Adrenal gland (tissue), 9 donors: ENCODE measurements at regions not wholly inside any gene's neighbourhood (a gene's known extent, or its start where the extent isn't known, plus 50 kb on each side); places are given as distances from the start of the nearest gene placed in this dataset.

Source experiments
- DNase-seq, 7 donors: peaks; one replicate each; pipeline ENCODE4 v3.0.0-alpha.2; 2019 to 2020
- H3K27ac ChIP-seq, 5 donors: fragments of 200-600 bp; sonication (generic) in 4 of 5; 1 replicate in 3 of 5; 2 replicates in 2 of 5; pipeline versions ENCODE4 v1.5.1 to v1.8.0; 2016 to 2020; ENCODE audit warnings: mild to moderate bottlenecking in 1 of 5
- H3K27me3 ChIP-seq: fragments of 200-600 bp; 2 replicates; pipeline ENCODE4 v1.8.0; 2021
- H3K36me3 ChIP-seq, 2 donors: fragments of 200-600 bp; replicated peaks in 1 of 2; 1 replicate in 1 of 2; 2 replicates in 1 of 2; pipeline versions ENCODE4 v1.5.1 to v1.8.0; 2018 to 2022
- H3K4me1 ChIP-seq, 2 donors: fragments of 200-600 bp; replicated peaks in 1 of 2; 1 replicate in 1 of 2; 2 replicates in 1 of 2; pipeline versions ENCODE4 v1.5.1 to v1.8.0; 2018 to 2021
- H3K4me3 ChIP-seq, 4 donors: fragments of 200-600 bp; sonication (generic) in 3 of 4; one replicate each; pipeline ENCODE4 v1.5.1; 2016 to 2018
- H3K9me3 ChIP-seq, 3 donors: fragments of 200-600 bp; sonication (generic) in 1 of 3; replicated peaks in 1 of 3; 1 replicate in 2 of 3; 2 replicates in 1 of 3; pipeline versions ENCODE4 v1.5.1 to v1.8.0; 2016 to 2021
- CTCF ChIP-seq, 6 experiments: fragments of 450-650 bp in 4 of 6; fragments of 200-600 bp in 2 of 6; sonication (generic) in 1 of 6; IDR thresholded peaks; 1 replicate in 5 of 6; 2 replicates in 1 of 6; pipeline versions ENCODE4 v1.5.1 to v1.8.0; 2016 to 2021; ENCODE audit warnings: antibody characterized with exemption in 6 of 6, mild to moderate bottlenecking in 2 of 6, moderate library complexity in 1 of 6
- POLR2A ChIP-seq, 2 donors: fragments of 450-650 bp; IDR thresholded peaks; one replicate each; pipeline ENCODE4 v1.6.1; 2017; ENCODE audit warnings: antibody characterized with exemption in 2 of 2, mild to moderate bottlenecking in 2 of 2, moderate library complexity in 1 of 2
- WGBS, 4 donors: extraction: QIAGEN DNeasy Blood & Tissue Kit in 2 of 4; methylation state at CpG; one replicate each; pipeline versions ENCODE4 v1.1.5 to v1.1.7; 2013 to 2017; 5-methylcytosine and 5-hydroxymethylcytosine counted together
- intact Hi-C, 2 donors: fragments of 100-400 bp; cut with DNase I; formaldehyde crosslinking; loops; one replicate each; pipeline versions ENCODE4 v1.14.1 to v1.15.0; 2022 to 2023
- donor health status: healthy with polysubstance abuse.
- donor health status: Bipolar disorder and iron deficiency.
- donor health status: DM: yes; HTN: yes; CAD: no.
- donor health status: DM: no; HTN: no; CAD: no.
- donor health status: DM: no; HTN: no; CAD: no.

- intact Hi-C loops = no loop called here
- H3K36me3 ChIP-seq = no peaks in the 10 kb centered on the region
- no peaks in the 10 kb centered on the region for H3K9me3 ChIP-seq
- TF ChIP-seq POLR2A (IDR thresholded peaks at IDR 0.05) (no peak), CTCF (IDR thresholded peaks at IDR 0.05) (no peak)
- no peak overlapping the region for H3K27ac ChIP-seq
- no peak overlapping the region for H3K4me3 ChIP-seq
- no peaks in the 10 kb centered on the region for H3K27me3 ChIP-seq
- 81 to 91% (median 84%) methylated on average over 3 of the region's 3 CpGs for WGBS, 4 donors
- DNase-seq = no peak
- H3K4me1 ChIP-seq = no peaks in the 10 kb centered on the region
Observed at GRCh38 chr9:99556998-99557397, 264.7 kb upstream of the NR4A3 start.

DNA sequence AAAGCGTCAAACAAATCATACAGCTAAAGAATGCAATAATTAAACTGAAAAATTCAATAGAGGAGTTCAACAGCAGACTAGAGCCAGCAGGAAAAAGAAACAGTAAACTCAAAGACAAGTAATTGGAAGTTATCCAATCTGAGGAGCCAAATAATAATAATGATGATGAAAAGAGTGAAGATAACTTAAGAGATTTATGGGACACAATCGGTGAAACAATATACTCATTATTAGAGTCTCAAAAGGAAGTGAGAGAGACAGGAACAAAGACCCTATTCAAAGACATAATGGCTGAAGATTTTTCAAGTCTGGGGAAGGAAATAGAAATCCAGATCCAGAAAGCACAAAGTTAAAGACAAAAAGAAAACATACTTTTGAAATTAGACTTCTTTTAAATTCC is 263.9 kb upstream of the NR4A3 start:
- Histone ChIP-seq H3K4me1 (no peaks in the 10 kb centered on the region), H3K27me3 (no peaks in the 10 kb centered on the region), H3K9me3 (no peaks in the 10 kb centered on the region), H3K36me3 (no peaks in the 10 kb centered on the region), H3K4me3 (no peak overlapping the region), H3K27ac (no peak overlapping the region)
- WGBS, 4 donors = 68 to 78% (median 72%) methylated on average over 2 of the region's 2 CpGs
- TF ChIP-seq POLR2A (IDR thresholded peaks at IDR 0.05) (no peak), CTCF (IDR thresholded peaks at IDR 0.05) (no peak)
- no peak for DNase-seq
- intact Hi-C loops = no loop called here

DNA sequence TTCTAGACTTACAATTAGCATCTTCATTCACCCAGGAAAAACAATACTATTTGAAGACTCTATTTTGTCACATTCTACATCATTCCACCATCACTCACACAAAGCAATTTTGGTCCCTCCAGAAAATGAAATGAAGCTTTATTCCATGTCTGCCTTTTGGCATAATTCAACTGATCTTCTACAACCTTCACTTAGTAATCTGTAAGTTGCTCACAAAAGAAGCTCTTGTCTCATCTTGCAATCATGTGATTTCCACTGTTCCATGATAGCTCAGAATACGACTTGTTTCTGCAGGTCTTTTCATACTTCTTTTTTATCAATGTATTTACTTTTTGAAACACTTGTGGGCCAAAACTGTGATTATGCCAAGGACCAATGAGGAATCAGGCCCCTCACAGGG is 261.9 kb upstream of the NR4A3 start:
- Histone ChIP-seq H3K9me3 (no peaks in the 10 kb centered on the region), H3K4me3 (no peak overlapping the region), H3K27me3 (no peaks in the 10 kb centered on the region), H3K4me1 (no peaks in the 10 kb centered on the region), H3K27ac (no peak overlapping the region), H3K36me3 (no peaks in the 10 kb centered on the region)
- WGBS, 4 donors = 84 to 96% (median 93%) methylated on average over 1 of the region's 1 CpG
- no peak for TF ChIP-seq POLR2A (IDR thresholded peaks at IDR 0.05)
- DNase-seq = no peak
- intact Hi-C loops = no loop called here

GRCh38 chr9:99560561-99560960 is 261.1 kb upstream of the NR4A3 start:
- Histone ChIP-seq H3K4me1 (no peaks in the 10 kb centered on the region), H3K4me3 (no peak overlapping the region), H3K27me3 (no peaks in the 10 kb centered on the region), H3K9me3 (no peaks in the 10 kb centered on the region), H3K36me3 (no peaks in the 10 kb centered on the region), H3K27ac (no peak overlapping the region)
- intact Hi-C loops = no loop called here
- no peak for DNase-seq
- TF ChIP-seq POLR2A (IDR thresholded peaks at IDR 0.05) (no peak), CTCF (IDR thresholded peaks at IDR 0.05) (no peak)

DNA sequence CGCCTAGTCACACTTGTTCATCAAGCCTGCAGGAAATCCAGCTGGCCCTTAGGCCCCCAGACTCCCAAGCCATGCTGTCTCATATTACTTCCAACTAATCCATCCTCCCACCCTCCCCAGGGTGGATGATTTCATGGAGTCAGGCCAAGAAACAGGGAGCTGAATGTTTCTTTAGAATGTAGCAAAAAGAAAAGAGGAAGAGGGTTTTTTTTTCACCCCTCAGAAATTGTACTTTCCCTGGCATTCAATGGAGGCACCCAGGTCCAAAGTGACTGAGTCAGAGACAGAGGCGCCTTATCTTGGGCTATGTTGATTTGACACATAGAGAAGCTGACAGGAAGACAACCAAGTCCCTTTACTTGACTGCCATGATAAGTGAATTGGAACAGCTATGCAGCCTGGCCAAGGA is 260.2 kb upstream of the NR4A3 start:
- 84 to 98% (median 87%) methylated on average over 2 of the region's 2 CpGs for WGBS, 4 donors
- Histone ChIP-seq H3K27me3 (no peaks in the 10 kb centered on the region), H3K9me3 (no peaks in the 10 kb centered on the region), H3K4me3 (no peak overlapping the region), H3K4me1 (no peaks in the 10 kb centered on the region), H3K36me3 (no peaks in the 10 kb centered on the region), H3K27ac (no peak overlapping the region)
- intact Hi-C loops = no loop called here
- TF ChIP-seq POLR2A (IDR thresholded peaks at IDR 0.05) (no peak), CTCF (IDR thresholded peaks at IDR 0.05) (no peak)
- no peak for DNase-seq
